ENCODE measurements at regions not wholly inside any gene's neighbourhood (a gene's known extent, or its start where the extent isn't known, plus 50 kb on each side); places are given as distances from the start of the nearest gene placed in this dataset.

DNA sequence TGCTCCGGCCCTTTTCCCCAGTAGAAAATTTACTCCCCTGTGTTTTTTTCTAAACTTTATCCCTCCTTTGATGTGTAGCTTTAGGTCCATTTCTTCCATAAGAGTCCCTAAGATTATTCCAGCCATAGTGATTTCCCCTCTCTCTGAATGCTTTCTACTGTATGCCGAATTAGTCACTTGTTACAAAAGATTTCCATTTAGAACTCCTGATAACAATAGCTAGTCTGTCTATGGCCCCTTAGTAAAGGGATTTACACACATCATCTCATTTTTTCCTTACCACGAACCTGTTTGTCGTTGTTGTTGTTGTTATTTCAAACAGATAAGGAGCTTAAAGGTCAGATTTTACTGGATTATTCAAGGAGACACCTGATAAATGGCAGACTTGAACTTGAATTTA, 256.1 kb downstream of the PAX3 start:
- intact Hi-C loops (cut with micrococcal nuclease; ENCODE audit: unreplicated experiment) (no loop called here), in situ Hi-C loops (cut with HindIII; ENCODE audit: extremely low pct_ligation_motif_present, low pct_unique_long_range_greater_than_20kb) (no loop called here)
- H3K27me3 ChIP-seq (ENCODE audit: control insufficient read depth in 1 of 2, insufficient read depth in 2 of 2, low read length in 2 of 2): peaks cover 0 to 4% of the 10 kb centered on the region in 2 experiments; a peak in 1 of 5 replicates
- H3K79me2 ChIP-seq (ENCODE audit: insufficient read depth, low read length): no peaks in the 10 kb centered on the region
- no peak overlapping the region for H3K27ac ChIP-seq (ENCODE audit: extremely low read length, insufficient read depth, low read length)
- no peaks in the 10 kb centered on the region for H3K4me1 ChIP-seq (ENCODE audit: insufficient read depth, low read length)
- DNase-seq (ENCODE audit: low spot score) (no peak), FAIRE-seq (no peak), ATAC-seq (no peak)
- no peaks in the 10 kb centered on the region for H4K20me1 ChIP-seq (ENCODE audit: insufficient read depth, low read length)
- no peak overlapping the region for H3K4me3 ChIP-seq (replicated peaks in 1 of 3; ENCODE audit: insufficient read depth in 1 of 3, low read depth in 2 of 3, low read length in 3 of 3)
- BruUV-seq (replicated peaks): no TSS peak
- H3K4me2 ChIP-seq (ENCODE audit: low read depth, low read length): no peak overlapping the region
- WGBS (ENCODE audit: low lambda C conversion rate): under 1% methylated on average over 4 of the region's 4 CpGs
- H3K36me3 ChIP-seq (replicated peaks in 1 of 2; ENCODE audit: control insufficient read depth in 1 of 2, insufficient read depth in 2 of 2, low read length in 2 of 2): no peaks in the 10 kb centered on the region
- H2AFZ ChIP-seq (ENCODE audit: low read length): no peak overlapping the region
- ChIA-PET CTCF (ENCODE audit: low intra/inter-chr PET ratio, low total read pairs) (no interaction called here), POLR2A (no interaction called here)
- no peak overlapping the region for H3K9ac ChIP-seq (ENCODE audit: insufficient read depth, low read depth, low read length)
- TF ChIP-seq, protein P1, sequence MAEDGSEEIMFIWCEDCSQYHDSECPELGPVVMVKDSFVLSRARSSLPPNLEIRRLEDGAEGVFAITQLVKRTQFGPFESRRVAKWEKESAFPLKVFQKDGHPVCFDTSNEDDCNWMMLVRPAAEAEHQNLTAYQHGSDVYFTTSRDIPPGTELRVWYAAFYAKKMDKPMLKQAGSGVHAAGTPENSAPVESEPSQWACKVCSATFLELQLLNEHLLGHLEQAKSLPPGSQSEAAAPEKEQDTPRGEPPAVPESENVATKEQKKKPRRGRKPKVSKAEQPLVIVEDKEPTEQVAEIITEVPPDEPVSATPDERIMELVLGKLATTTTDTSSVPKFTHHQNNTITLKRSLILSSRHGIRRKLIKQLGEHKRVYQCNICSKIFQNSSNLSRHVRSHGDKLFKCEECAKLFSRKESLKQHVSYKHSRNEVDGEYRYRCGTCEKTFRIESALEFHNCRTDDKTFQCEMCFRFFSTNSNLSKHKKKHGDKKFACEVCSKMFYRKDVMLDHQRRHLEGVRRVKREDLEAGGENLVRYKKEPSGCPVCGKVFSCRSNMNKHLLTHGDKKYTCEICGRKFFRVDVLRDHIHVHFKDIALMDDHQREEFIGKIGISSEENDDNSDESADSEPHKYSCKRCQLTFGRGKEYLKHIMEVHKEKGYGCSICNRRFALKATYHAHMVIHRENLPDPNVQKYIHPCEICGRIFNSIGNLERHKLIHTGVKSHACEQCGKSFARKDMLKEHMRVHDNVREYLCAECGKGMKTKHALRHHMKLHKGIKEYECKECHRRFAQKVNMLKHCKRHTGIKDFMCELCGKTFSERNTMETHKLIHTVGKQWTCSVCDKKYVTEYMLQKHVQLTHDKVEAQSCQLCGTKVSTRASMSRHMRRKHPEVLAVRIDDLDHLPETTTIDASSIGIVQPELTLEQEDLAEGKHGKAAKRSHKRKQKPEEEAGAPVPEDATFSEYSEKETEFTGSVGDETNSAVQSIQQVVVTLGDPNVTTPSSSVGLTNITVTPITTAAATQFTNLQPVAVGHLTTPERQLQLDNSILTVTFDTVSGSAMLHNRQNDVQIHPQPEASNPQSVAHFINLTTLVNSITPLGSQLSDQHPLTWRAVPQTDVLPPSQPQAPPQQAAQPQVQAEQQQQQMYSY (CRISPR knock-in tag; IDR thresholded peaks at IDR 0.05): no peak
- TF ChIP-seq, protein P2, sequence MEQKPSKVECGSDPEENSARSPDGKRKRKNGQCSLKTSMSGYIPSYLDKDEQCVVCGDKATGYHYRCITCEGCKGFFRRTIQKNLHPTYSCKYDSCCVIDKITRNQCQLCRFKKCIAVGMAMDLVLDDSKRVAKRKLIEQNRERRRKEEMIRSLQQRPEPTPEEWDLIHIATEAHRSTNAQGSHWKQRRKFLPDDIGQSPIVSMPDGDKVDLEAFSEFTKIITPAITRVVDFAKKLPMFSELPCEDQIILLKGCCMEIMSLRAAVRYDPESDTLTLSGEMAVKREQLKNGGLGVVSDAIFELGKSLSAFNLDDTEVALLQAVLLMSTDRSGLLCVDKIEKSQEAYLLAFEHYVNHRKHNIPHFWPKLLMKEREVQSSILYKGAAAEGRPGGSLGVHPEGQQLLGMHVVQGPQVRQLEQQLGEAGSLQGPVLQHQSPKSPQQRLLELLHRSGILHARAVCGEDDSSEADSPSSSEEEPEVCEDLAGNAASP (CRISPR knock-in tag; IDR thresholded peaks at IDR 0.05; ENCODE audit: borderline replicate concordance): no peak
- TF ChIP-seq, protein P3, sequence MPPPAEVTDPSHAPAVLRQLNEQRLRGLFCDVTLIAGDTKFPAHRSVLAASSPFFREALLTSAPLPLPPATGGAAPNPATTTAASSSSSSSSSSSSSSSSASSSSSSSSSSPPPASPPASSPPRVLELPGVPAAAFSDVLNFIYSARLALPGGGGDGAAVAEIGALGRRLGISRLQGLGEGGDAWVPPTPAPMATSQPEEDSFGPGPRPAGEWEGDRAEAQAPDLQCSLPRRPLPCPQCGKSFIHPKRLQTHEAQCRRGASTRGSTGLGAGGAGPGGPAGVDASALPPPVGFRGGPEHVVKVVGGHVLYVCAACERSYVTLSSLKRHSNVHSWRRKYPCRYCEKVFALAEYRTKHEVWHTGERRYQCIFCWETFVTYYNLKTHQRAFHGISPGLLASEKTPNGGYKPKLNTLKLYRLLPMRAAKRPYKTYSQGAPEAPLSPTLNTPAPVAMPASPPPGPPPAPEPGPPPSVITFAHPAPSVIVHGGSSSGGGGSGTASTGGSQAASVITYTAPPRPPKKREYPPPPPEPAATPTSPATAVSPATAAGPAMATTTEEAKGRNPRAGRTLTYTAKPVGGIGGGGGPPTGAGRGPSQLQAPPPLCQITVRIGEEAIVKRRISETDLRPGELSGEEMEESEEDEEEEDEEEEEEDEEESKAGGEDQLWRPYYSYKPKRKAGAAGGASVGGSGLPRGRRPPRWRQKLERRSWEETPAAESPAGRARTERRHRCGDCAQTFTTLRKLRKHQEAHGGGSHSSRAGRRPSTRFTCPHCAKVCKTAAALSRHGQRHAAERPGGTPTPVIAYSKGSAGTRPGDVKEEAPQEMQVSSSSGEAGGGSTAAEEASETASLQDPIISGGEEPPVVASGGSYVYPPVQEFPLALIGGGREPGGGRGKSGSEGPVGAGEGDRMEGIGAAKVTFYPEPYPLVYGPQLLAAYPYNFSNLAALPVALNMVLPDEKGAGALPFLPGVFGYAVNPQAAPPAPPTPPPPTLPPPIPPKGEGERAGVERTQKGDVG (CRISPR knock-in tag; IDR thresholded peaks at IDR 0.05; ENCODE audit: borderline replicate concordance): no peak
- TF ChIP-seq NCOA1 (CRISPR knock-in tag; IDR thresholded peaks at IDR 0.05) (no peak), ZNF501 (CRISPR knock-in tag; IDR thresholded peaks at IDR 0.05) (no peak), RXRB (CRISPR knock-in tag; IDR thresholded peaks at IDR 0.05; ENCODE audit: borderline replicate concordance) (no peak), KDM3A (CRISPR knock-in tag; IDR thresholded peaks at IDR 0.05; ENCODE audit: low read depth) (no peak), HMG20B (CRISPR knock-in tag; conservative IDR thresholded peaks at IDR 0.05) (no peak), GLI4 (CRISPR knock-in tag; IDR thresholded peaks at IDR 0.05; ENCODE audit: borderline replicate concordance) (no peak), ZNF639 (CRISPR knock-in tag; conservative IDR thresholded peaks at IDR 0.05) (no peak), RFX5 (IDR thresholded peaks at IDR 0.05; ENCODE audit: low read depth, low read length) (no peak), PTBP1 (IDR thresholded peaks at IDR 0.05; ENCODE audit: low read depth, low read length, poor library complexity, severe bottlenecking) (no peak), CAMTA2 (CRISPR knock-in tag; IDR thresholded peaks at IDR 0.05; ENCODE audit: borderline replicate concordance) (no peak), STAG1 (CRISPR knock-in tag; IDR thresholded peaks at IDR 0.05) (no peak), CHD4 (IDR thresholded peaks at IDR 0.05; ENCODE audit: borderline replicate concordance, low read length) (no peak), ZNF75D (CRISPR knock-in tag; IDR thresholded peaks at IDR 0.05; ENCODE audit: borderline replicate concordance) (no peak), PCBP1 (IDR thresholded peaks at IDR 0.05; ENCODE audit: borderline replicate concordance, low read depth, low read length) (no peak)
- no peaks in the 10 kb centered on the region for H3K9me3 ChIP-seq (ENCODE audit: low read length)

Data from HepG2 (cell line).